SK-N-MC (cell line): ENCODE measurements at regions not wholly inside any gene's neighbourhood (a gene's known extent, or its start where the extent isn't known, plus 50 kb on each side); places are given as distances from the start of the nearest gene placed in this dataset.

ENCODE experiments used
- EZH2 ChIP-seq: fragments of 200-600 bp; sonication (generic); IDR thresholded peaks from one replicate; pipeline ENCODE4 v1.6.1; 2017; ENCODE audit warnings: antibody characterized with exemption
- POLR2AphosphoS5 ChIP-seq: IDR thresholded peaks from 2 replicates; pipeline ENCODE4 v1.6.1; 2012; ENCODE audit warnings: mild to moderate bottlenecking, low read depth, low read length, borderline replicate concordance

- TF ChIP-seq POLR2AphosphoS5 (no peak), EZH2 (no peak)
Measured at GRCh38 chr14:104240434-104241157, 102.2 kb downstream of the KIF26A start.
